ENCODE measurements at regions not wholly inside any gene's neighbourhood (a gene's known extent, or its start where the extent isn't known, plus 50 kb on each side); places are given as distances from the start of the nearest gene placed in this dataset.

DNA sequence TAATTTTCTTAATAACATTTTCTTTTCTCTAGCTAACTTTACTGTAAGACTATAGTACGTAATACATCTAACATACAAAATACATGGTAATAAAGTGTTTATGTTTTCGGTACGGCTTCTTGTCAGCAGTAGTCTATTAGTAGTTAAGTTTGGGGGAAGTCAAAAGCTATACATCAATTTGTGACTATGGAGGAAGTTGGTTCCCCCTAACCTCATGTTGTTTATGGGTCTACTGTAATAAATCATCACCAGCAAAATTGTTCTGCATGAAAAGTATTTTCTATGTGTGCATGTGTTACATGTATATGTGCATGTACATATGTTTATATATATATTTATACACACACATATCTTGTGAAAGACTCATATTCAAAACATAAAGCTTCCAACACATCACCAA, 303.0 kb downstream of the TRIB2 start:
- TF ChIP-seq, protein P1, sequence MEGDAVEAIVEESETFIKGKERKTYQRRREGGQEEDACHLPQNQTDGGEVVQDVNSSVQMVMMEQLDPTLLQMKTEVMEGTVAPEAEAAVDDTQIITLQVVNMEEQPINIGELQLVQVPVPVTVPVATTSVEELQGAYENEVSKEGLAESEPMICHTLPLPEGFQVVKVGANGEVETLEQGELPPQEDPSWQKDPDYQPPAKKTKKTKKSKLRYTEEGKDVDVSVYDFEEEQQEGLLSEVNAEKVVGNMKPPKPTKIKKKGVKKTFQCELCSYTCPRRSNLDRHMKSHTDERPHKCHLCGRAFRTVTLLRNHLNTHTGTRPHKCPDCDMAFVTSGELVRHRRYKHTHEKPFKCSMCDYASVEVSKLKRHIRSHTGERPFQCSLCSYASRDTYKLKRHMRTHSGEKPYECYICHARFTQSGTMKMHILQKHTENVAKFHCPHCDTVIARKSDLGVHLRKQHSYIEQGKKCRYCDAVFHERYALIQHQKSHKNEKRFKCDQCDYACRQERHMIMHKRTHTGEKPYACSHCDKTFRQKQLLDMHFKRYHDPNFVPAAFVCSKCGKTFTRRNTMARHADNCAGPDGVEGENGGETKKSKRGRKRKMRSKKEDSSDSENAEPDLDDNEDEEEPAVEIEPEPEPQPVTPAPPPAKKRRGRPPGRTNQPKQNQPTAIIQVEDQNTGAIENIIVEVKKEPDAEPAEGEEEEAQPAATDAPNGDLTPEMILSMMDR (IDR thresholded peaks at IDR 0.05; ENCODE audit: extremely low read depth in 1 of 2, insufficient read depth in 1 of 2, low read depth in 1 of 2, low read length in 2 of 2) = no peak
- TF ChIP-seq GATA2 (IDR thresholded peaks at IDR 0.05; ENCODE audit: insufficient read depth, insufficient read length, low read depth, low read length) = no peak
- no peak for TF ChIP-seq POLR2AphosphoS5 (IDR thresholded peaks at IDR 0.05; ENCODE audit: insufficient read depth, low read depth, low read length)
- no peak for TF ChIP-seq POLR2A (IDR thresholded peaks at IDR 0.05; ENCODE audit: low read depth, low read length)
- TF ChIP-seq, protein P2, sequence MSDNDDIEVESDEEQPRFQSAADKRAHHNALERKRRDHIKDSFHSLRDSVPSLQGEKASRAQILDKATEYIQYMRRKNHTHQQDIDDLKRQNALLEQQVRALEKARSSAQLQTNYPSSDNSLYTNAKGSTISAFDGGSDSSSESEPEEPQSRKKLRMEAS (IDR thresholded peaks at IDR 0.05; ENCODE audit: insufficient read depth, insufficient read length) = no peak
- no peak for TF ChIP-seq JUN (IDR thresholded peaks at IDR 0.05; ENCODE audit: borderline replicate concordance, insufficient read depth, insufficient read length, low read depth)
- no peak for TF ChIP-seq FOS (IDR thresholded peaks at IDR 0.05; ENCODE audit: borderline replicate concordance, insufficient read depth, low read length)
- Histone ChIP-seq H3K9me1 (replicated peaks; ENCODE audit: control insufficient read depth, extremely low read depth, insufficient read depth, low read length) (no peaks in the 10 kb centered on the region), H2AFZ (ENCODE audit: low read depth, low read length) (no peak overlapping the region), H3K9ac (replicated peaks; ENCODE audit: extremely low read depth, insufficient read depth, low read length) (no peak overlapping the region), H3K4me2 (ENCODE audit: insufficient read depth, low read length) (no peak overlapping the region), H3K27me3 (ENCODE audit: control insufficient read depth in 2 of 2, insufficient read depth in 2 of 2, low read length in 2 of 2) (peaks cover 8 to 14% of the 10 kb centered on the region in 2 experiments), H3K36me3 (ENCODE audit: control insufficient read depth in 2 of 2, extremely low read depth in 1 of 2, insufficient read depth in 2 of 2, low read length in 2 of 2) (no peaks in the 10 kb centered on the region), H3K9me3 (replicated peaks; ENCODE audit: control insufficient read depth, insufficient read depth, low read length) (no peaks in the 10 kb centered on the region), H3K4me1 (ENCODE audit: control insufficient read depth, extremely low read depth, insufficient read depth, low read length) (no peaks in the 10 kb centered on the region), H4K20me1 (replicated peaks; ENCODE audit: control insufficient read depth, extremely low read depth, insufficient read depth, low read length) (no peaks in the 10 kb centered on the region), H3K79me2 (ENCODE audit: control insufficient read depth, insufficient read depth, low read length) (no peaks in the 10 kb centered on the region), H3K27ac (ENCODE audit: insufficient read depth, low read depth, low read length) (no peak overlapping the region), H3K4me3 (replicated peaks in 1 of 3; ENCODE audit: insufficient read depth in 1 of 3, low read depth in 1 of 3, low read length in 3 of 3) (no peak overlapping the region)
- intact Hi-C loops (cut with micrococcal nuclease) (no loop called here), dilution Hi-C loops (cut with MboI; ENCODE audit: extremely low pct_ligation_motif_present, low sequenced_read_pairs) (no loop called here)
- BruUV-seq (replicated peaks) = no TSS peak
- ChIA-PET POLR2A (no interaction called here), CTCF (interaction anchor here (2.1 kb wide), 1 partner anchor 13 kb away, joined by 7 read pairs; no protein-coding TSS in a partner anchor)
- FAIRE-seq (no peak), DNase-seq (ENCODE audit: low read depth, low spot score) (no peak)

Data from endothelial cell of umbilical vein (primary cell).